Activated CD4-positive, alpha-beta T cell treated with anti-CD3 and anti-CD28 coated beads, Interleukin-2, amount 10 ng/mL, durations not matched to agents 24 days and 14 days (primary cell): ENCODE measurements at regions not wholly inside any gene's neighbourhood (a gene's known extent, or its start where the extent isn't known, plus 50 kb on each side); places are given as distances from the start of the nearest gene placed in this dataset.
"Not testable (repeated sequence)": the region's sequence is repeated elsewhere in the genome, so short reads cannot be mapped to it uniquely, and the experiment has no call there.

Experiments
- DNase-seq: peaks from one replicate; pipeline ENCODE4 v3.0.0; 2022
- H3K27ac Mint-ChIP-seq: one replicate; pipeline ENCODE4 v1.8.0; 2022; ENCODE audit warnings: mild to moderate bottlenecking, mixed read lengths
- H3K27me3 Mint-ChIP-seq: one replicate; pipeline ENCODE4 v1.8.0; 2022; ENCODE audit warnings: mixed read lengths
- H3K36me3 Mint-ChIP-seq: one replicate; pipeline ENCODE4 v1.8.0; 2022; ENCODE audit warnings: low read depth, mild to moderate bottlenecking, mixed read lengths
- H3K4me1 Mint-ChIP-seq: one replicate; pipeline ENCODE4 v1.8.0; 2021; ENCODE audit warnings: mixed read lengths
- H3K4me3 Mint-ChIP-seq: one replicate; pipeline ENCODE4 v1.8.0; 2022; ENCODE audit warnings: mild to moderate bottlenecking, moderate library complexity, mixed read lengths
- H3K9me3 Mint-ChIP-seq: one replicate; pipeline ENCODE4 v1.8.0; 2021; ENCODE audit warnings: mixed read lengths
- intact Hi-C: fragments of 100-400 bp; cut with micrococcal nuclease; formaldehyde crosslinking; loops from one replicate; pipeline ENCODE4 v1.15.1; 2023

- Mint-ChIP-seq H3K27me3 (peaks cover 10% of the 10 kb centered on the region), H3K9me3 (no peaks in the 10 kb centered on the region), H3K27ac (no peak overlapping the region), H3K4me3 (no peak overlapping the region), H3K36me3 (no peaks in the 10 kb centered on the region), H3K4me1 (no peaks in the 10 kb centered on the region)
- intact Hi-C loops: no loop called here
- DNase-seq: no peak
Measured at GRCh38 chr1:243959998-243960397, 91.1 kb upstream of the ZBTB18 start.

GRCh38 chr1:243957141-243957540, 93.9 kb upstream of the ZBTB18 start:
- Mint-ChIP-seq H3K4me3 (no peak overlapping the region), H3K27ac (no peak overlapping the region), H3K4me1 (no peaks in the 10 kb centered on the region), H3K36me3 (no peaks in the 10 kb centered on the region), H3K9me3 (no peaks in the 10 kb centered on the region), H3K27me3 (peaks cover 7% of the 10 kb centered on the region)
- intact Hi-C loops: no loop called here
- DNase-seq: no peak

- no peak overlapping the region for H3K4me3 Mint-ChIP-seq
- H3K36me3 Mint-ChIP-seq: no peaks in the 10 kb centered on the region
- no peaks in the 10 kb centered on the region for H3K4me1 Mint-ChIP-seq
- intact Hi-C loops: no loop called here
- DNase-seq: no peak
- H3K27ac Mint-ChIP-seq: no peak overlapping the region
- H3K27me3 Mint-ChIP-seq: peaks cover 7% of the 10 kb centered on the region
- no peaks in the 10 kb centered on the region for H3K9me3 Mint-ChIP-seq
Measured at GRCh38 chr1:243956450-243956849, 94.6 kb upstream of the ZBTB18 start.

GRCh38 chr1:243951207-243951606, 99.9 kb upstream of the ZBTB18 start:
- H3K27me3 Mint-ChIP-seq, DNase-seq, H3K27ac Mint-ChIP-seq, H3K36me3 Mint-ChIP-seq, H3K9me3 Mint-ChIP-seq, H3K4me1 Mint-ChIP-seq, H3K4me3 Mint-ChIP-seq, intact Hi-C loops: not testable (repeated sequence)

GRCh38 chr1:243950166-243950565, 100.1 kb upstream of the AKT3 start:
- DNase-seq: no peak
- Mint-ChIP-seq H3K4me1 (no peaks in the 10 kb centered on the region), H3K27me3 (peaks cover 2% of the 10 kb centered on the region), H3K36me3 (no peaks in the 10 kb centered on the region), H3K27ac (no peak overlapping the region), H3K4me3 (no peak overlapping the region), H3K9me3 (no peaks in the 10 kb centered on the region)
- intact Hi-C loops: no loop called here

GRCh38 chr1:243946946-243947345, 96.9 kb upstream of the AKT3 start:
- peak; percentile 65 for DNase-seq
- Mint-ChIP-seq H3K27ac (no peak overlapping the region), H3K9me3 (no peaks in the 10 kb centered on the region), H3K4me1 (no peaks in the 10 kb centered on the region), H3K27me3 (no peaks in the 10 kb centered on the region), H3K4me3 (no peak overlapping the region), H3K36me3 (no peaks in the 10 kb centered on the region)
- intact Hi-C loops: loop anchor here (1.0 kb wide), 1 partner anchor 603 kb away; no protein-coding TSS in a partner anchor

- intact Hi-C loops: no loop called here
- no peaks in the 10 kb centered on the region for H3K4me1 Mint-ChIP-seq
- H3K27ac Mint-ChIP-seq: no peak overlapping the region
- no peaks in the 10 kb centered on the region for H3K27me3 Mint-ChIP-seq
- no peak for DNase-seq
- no peaks in the 10 kb centered on the region for H3K9me3 Mint-ChIP-seq
- no peaks in the 10 kb centered on the region for H3K36me3 Mint-ChIP-seq
- no peak overlapping the region for H3K4me3 Mint-ChIP-seq
Measured at GRCh38 chr1:243946253-243946652, 96.2 kb upstream of the AKT3 start.

GRCh38 chr1:243945727-243946126, 95.7 kb upstream of the AKT3 start:
- no peak overlapping the region for H3K4me3 Mint-ChIP-seq
- H3K27me3 Mint-ChIP-seq: no peaks in the 10 kb centered on the region
- no peaks in the 10 kb centered on the region for H3K36me3 Mint-ChIP-seq

GRCh38 chr1:243944429-243945160, 94.6 kb upstream of the AKT3 start:
- no peaks in the 10 kb centered on the region for H3K27me3 Mint-ChIP-seq
- no peaks in the 10 kb centered on the region for H3K9me3 Mint-ChIP-seq
- intact Hi-C loops: no loop called here
- no peak overlapping the region for H3K4me3 Mint-ChIP-seq
- H3K27ac Mint-ChIP-seq: no peak overlapping the region
- no peak for DNase-seq
- H3K36me3 Mint-ChIP-seq: no peaks in the 10 kb centered on the region
- H3K4me1 Mint-ChIP-seq: no peaks in the 10 kb centered on the region

More at GRCh38 chr1:243945727-243946126, 95.7 kb upstream of the AKT3 start:
- H3K27ac Mint-ChIP-seq: no peak overlapping the region
- no peaks in the 10 kb centered on the region for H3K9me3 Mint-ChIP-seq
- H3K4me1 Mint-ChIP-seq: no peaks in the 10 kb centered on the region
- intact Hi-C loops: no loop called here
- DNase-seq: no peak

- no peak overlapping the region for H3K4me3 Mint-ChIP-seq
- H3K4me1 Mint-ChIP-seq: peaks cover 5% of the 10 kb centered on the region
- intact Hi-C loops: no loop called here
- no peak overlapping the region for H3K27ac Mint-ChIP-seq
- no peaks in the 10 kb centered on the region for H3K27me3 Mint-ChIP-seq
- no peaks in the 10 kb centered on the region for H3K36me3 Mint-ChIP-seq
- no peak for DNase-seq
- H3K9me3 Mint-ChIP-seq: no peaks in the 10 kb centered on the region
Measured at GRCh38 chr1:243943671-243944428, 93.8 kb upstream of the AKT3 start.

GRCh38 chr1:243942196-243943150, 92.4 kb upstream of the AKT3 start:
- H3K4me3 Mint-ChIP-seq: no peak overlapping the region
- H3K9me3 Mint-ChIP-seq: no peaks in the 10 kb centered on the region
- no peaks in the 10 kb centered on the region for H3K36me3 Mint-ChIP-seq
- H3K27ac Mint-ChIP-seq: no peak overlapping the region
- peaks cover 12% of the 10 kb centered on the region for H3K4me1 Mint-ChIP-seq
- intact Hi-C loops: no loop called here
- DNase-seq: no peak
- no peaks in the 10 kb centered on the region for H3K27me3 Mint-ChIP-seq

- no peak for DNase-seq
- H3K4me1 Mint-ChIP-seq: peaks cover 12% of the 10 kb centered on the region
- no peak overlapping the region for H3K4me3 Mint-ChIP-seq
- H3K36me3 Mint-ChIP-seq: no peaks in the 10 kb centered on the region
- intact Hi-C loops: no loop called here
- no peak overlapping the region for H3K27ac Mint-ChIP-seq
- H3K9me3 Mint-ChIP-seq: peaks cover 4% of the 10 kb centered on the region
- H3K27me3 Mint-ChIP-seq: peaks cover under 1% of the 10 kb centered on the region
Measured at GRCh38 chr1:243940451-243940850, 90.4 kb upstream of the AKT3 start.

GRCh38 chr1:243939167-243939848, 89.3 kb upstream of the AKT3 start:
- Mint-ChIP-seq H3K36me3 (no peaks in the 10 kb centered on the region), H3K4me3 (no peak overlapping the region), H3K27ac (no peak overlapping the region), H3K9me3 (peaks cover 8% of the 10 kb centered on the region), H3K4me1 (peaks cover 12% of the 10 kb centered on the region), H3K27me3 (peaks cover 5% of the 10 kb centered on the region)
- intact Hi-C loops: loop anchor here (5.0 to 10.0 kb wide), 2 partner anchors 87 to 535 kb away; partner anchors contain the start of gene AKT3
- no peak for DNase-seq
